Naive thymus-derived CD4-positive, alpha-beta T cell (primary cell): ENCODE measurements at regions not wholly inside any gene's neighbourhood (a gene's known extent, or its start where the extent isn't known, plus 50 kb on each side); places are given as distances from the start of the nearest gene placed in this dataset.

Experiments used
- ATAC-seq: fragments of 150-1000 bp; cut with Tn5 transposase; 2 replicates; pipeline ENCODE4 v1.10.0; 2021; ENCODE audit warnings: mild to moderate bottlenecking, moderate library complexity
- CTCF ChIA-PET: fragments of 350-600 bp; sonication (Branson Sonifier 250); formaldehyde crosslinking; loops from one replicate; lab custom pipeline; 2021; ENCODE audit warnings: antibody characterized with exemption; lab: Charles Lee
- POLR2A ChIA-PET: fragments of 350-600 bp; sonication (Branson Sonifier 250); formaldehyde crosslinking; loops from one replicate; lab custom pipeline; 2021; ENCODE audit warnings: antibody characterized with exemption, inconsistent platforms; lab: Charles Lee
- DNase-seq, 9 donors: peaks; one replicate each; pipeline versions ENCODE4 v3.0.0 to v3.0.0-alpha.2; 2020 to 2022; ENCODE audit warnings: mixed read lengths in 1 of 9
- H3K27ac ChIP-seq: one replicate; pipeline ENCODE4 v1.7.0; 2013; ENCODE audit warnings: mild to moderate bottlenecking, low read depth, low read length, moderate library complexity
- H3K27me3 ChIP-seq, 2 donors: one replicate each; pipeline ENCODE4 v1.7.0; 2013; ENCODE audit warnings: low read length in 2 of 2, mild to moderate bottlenecking in 2 of 2, moderate library complexity in 2 of 2; ENCODE audit not compliant: control insufficient read depth in 2 of 2, insufficient read depth in 2 of 2
- H3K36me3 ChIP-seq, 3 experiments: 1 replicate in 2 of 3; 2 replicates in 1 of 3; pipeline ENCODE4 v1.7.0; 2013; ENCODE audit warnings: low read length in 3 of 3, mild to moderate bottlenecking in 3 of 3, moderate library complexity in 1 of 3; ENCODE audit not compliant: insufficient read depth in 3 of 3, control insufficient read depth in 2 of 3
- H3K4me1 ChIP-seq, 2 donors: one replicate each; pipeline ENCODE4 v1.7.0; 2013; ENCODE audit warnings: low read length in 2 of 2, mild to moderate bottlenecking in 2 of 2, moderate library complexity in 1 of 2; ENCODE audit not compliant: control insufficient read depth in 2 of 2, insufficient read depth in 2 of 2
- H3K4me3 ChIP-seq: 2 replicates; pipeline ENCODE4 v1.7.0; 2013; ENCODE audit warnings: mild to moderate bottlenecking, low read length
- H3K9me3 ChIP-seq, 3 experiments: 1 replicate in 2 of 3; 2 replicates in 1 of 3; pipeline ENCODE4 v1.7.0; 2013; ENCODE audit warnings: low read length in 3 of 3; ENCODE audit not compliant: control insufficient read depth in 2 of 3
- H3K27ac Mint-ChIP-seq, 9 donors: one replicate each; pipeline ENCODE4 v1.8.0; 2020 to 2022; ENCODE audit warnings: mixed read lengths in 9 of 9, mild to moderate bottlenecking in 8 of 9, moderate library complexity in 5 of 9, inconsistent platforms in 2 of 9
- H3K27me3 Mint-ChIP-seq, 5 donors: one replicate each; pipeline ENCODE4 v1.8.0; 2021 to 2022; ENCODE audit warnings: mixed read lengths in 5 of 5, mild to moderate bottlenecking in 1 of 5
- H3K36me3 Mint-ChIP-seq, 5 donors: one replicate each; pipeline ENCODE4 v1.8.0; 2020 to 2022; ENCODE audit warnings: mixed read lengths in 5 of 5, mild to moderate bottlenecking in 3 of 5, inconsistent platforms in 1 of 5
- H3K4me1 Mint-ChIP-seq, 7 donors: one replicate each; pipeline ENCODE4 v1.8.0; 2020 to 2022; ENCODE audit warnings: mixed read lengths in 7 of 7, mild to moderate bottlenecking in 3 of 7, inconsistent platforms in 1 of 7
- H3K4me3 Mint-ChIP-seq, 10 donors: one replicate each; pipeline ENCODE4 v1.8.0; 2020 to 2022; ENCODE audit warnings: mild to moderate bottlenecking in 10 of 10, mixed read lengths in 10 of 10, moderate library complexity in 6 of 10, inconsistent platforms in 2 of 10
- H3K9me3 Mint-ChIP-seq, 11 donors: one replicate each; pipeline ENCODE4 v1.8.0; 2020 to 2022; ENCODE audit warnings: mixed read lengths in 11 of 11, mild to moderate bottlenecking in 4 of 11, inconsistent platforms in 1 of 11, moderate library complexity in 1 of 11
- intact Hi-C, 2 donors: fragments of 100-400 bp; cut with micrococcal nuclease; formaldehyde crosslinking; loops; one replicate each; pipeline ENCODE4 v1.15.1; 2023

DNA sequence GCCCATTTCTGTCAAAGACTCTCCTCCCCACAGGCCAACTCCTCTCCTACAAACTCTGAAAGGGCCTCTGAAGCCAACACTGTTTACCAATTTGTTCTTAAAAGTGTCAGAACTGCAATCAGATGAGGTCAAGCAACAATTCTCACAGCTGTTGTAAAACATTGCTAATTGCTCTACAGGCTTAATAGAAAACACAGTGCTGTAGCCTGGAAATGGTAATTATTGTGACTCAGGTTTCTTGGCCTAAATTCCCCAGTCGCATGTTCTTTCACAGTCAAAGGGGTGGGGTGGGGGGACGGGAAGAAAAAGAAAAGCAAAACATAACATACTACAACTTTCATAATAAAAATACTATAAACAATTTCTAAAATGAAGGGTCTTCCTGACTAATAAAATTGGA lies 343.2 kb downstream of the DMAC1 start:
- Mint-ChIP-seq H3K27ac (no peak overlapping the region), H3K27me3 (peaks cover 10 to 24% (median 16%) of the 10 kb centered on the region in 5 donors), H3K9me3 (peaks cover 0 to 15% (median 0%) of the 10 kb centered on the region in 11 donors), H3K4me3 (no peak overlapping the region), H3K4me1 (no peaks in the 10 kb centered on the region), H3K36me3 (no peaks in the 10 kb centered on the region)
- H3K4me3 ChIP-seq: no peak overlapping the region
- no peaks in the 10 kb centered on the region for H3K27me3 ChIP-seq
- H3K27ac ChIP-seq: no peak overlapping the region
- H3K4me1 ChIP-seq: no peaks in the 10 kb centered on the region
- H3K36me3 ChIP-seq: no peaks in the 10 kb centered on the region
- ChIA-PET POLR2A (interaction anchor here (0.8 kb wide), 1 partner anchor 10 kb away, joined by 3 read pairs; no protein-coding TSS in a partner anchor), CTCF (no interaction called here)
- intact Hi-C loops: no loop called here
- H3K9me3 ChIP-seq: no peaks in the 10 kb centered on the region
- DNase-seq (no peak), ATAC-seq (no peak)

DNA sequence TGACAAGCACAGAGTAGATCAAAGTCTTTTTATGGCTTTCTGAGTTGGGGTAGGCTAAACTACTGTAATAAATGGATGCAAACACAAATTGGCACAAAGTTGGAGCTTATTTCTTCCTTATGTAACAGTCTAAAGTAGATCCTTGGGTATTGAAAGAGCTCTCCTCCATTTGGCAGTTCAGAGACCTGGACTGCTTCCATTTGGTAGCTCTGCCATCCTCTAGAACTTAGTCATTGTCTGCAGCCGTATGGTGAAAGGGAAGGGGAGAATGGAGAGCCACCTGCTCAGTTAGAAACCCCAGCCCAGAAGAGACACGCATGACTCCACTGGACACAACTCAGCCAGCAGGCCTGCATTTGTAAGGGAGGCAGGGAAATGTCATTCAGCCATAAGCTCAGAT lies 345.0 kb downstream of the DMAC1 start:
- no peak overlapping the region for H3K4me3 ChIP-seq
- H3K27ac Mint-ChIP-seq: no peak overlapping the region
- H3K9me3 Mint-ChIP-seq: peaks cover 0 to 6% (median 0%) of the 10 kb centered on the region in 11 donors
- intact Hi-C loops: no loop called here
- no peak overlapping the region for H3K27ac ChIP-seq
- no peaks in the 10 kb centered on the region for H3K4me1 ChIP-seq
- H3K9me3 ChIP-seq: no peaks in the 10 kb centered on the region
- CTCF ChIA-PET: no interaction called here
- ATAC-seq (no peak), DNase-seq (no peak)
- no peaks in the 10 kb centered on the region for H3K36me3 Mint-ChIP-seq
- H3K4me1 Mint-ChIP-seq: no peaks in the 10 kb centered on the region
- POLR2A ChIA-PET: no interaction called here
- H3K4me3 Mint-ChIP-seq: no peak overlapping the region
- no peaks in the 10 kb centered on the region for H3K36me3 ChIP-seq
- H3K27me3 ChIP-seq: no peaks in the 10 kb centered on the region
- H3K27me3 Mint-ChIP-seq: peaks cover 12 to 21% (median 16%) of the 10 kb centered on the region in 5 donors

DNA sequence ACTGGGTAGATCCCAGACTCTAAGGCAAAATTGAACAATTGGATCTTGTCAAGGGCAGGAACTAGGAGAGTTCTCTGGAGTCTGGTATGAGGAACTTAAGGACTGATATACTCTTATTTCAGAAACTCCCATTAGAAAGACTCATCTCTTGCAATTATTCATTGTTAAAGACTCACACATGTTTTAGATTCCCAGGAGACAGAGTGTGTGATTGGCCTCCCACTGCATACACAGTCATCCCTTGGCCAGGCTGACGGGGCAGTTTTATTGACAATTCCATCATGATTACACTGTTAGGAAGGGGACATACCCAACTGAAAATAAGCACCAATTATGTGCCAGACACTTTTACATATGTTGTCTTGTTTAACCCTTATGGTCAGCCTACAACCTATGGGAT lies 347.2 kb downstream of the DMAC1 start:
- H3K27me3 ChIP-seq: no peaks in the 10 kb centered on the region
- H3K4me1 ChIP-seq: no peaks in the 10 kb centered on the region
- no peak overlapping the region for H3K27ac ChIP-seq
- no peak overlapping the region for H3K27ac Mint-ChIP-seq
- no peaks in the 10 kb centered on the region for H3K36me3 Mint-ChIP-seq
- intact Hi-C loops: no loop called here
- DNase-seq (no peak), ATAC-seq (no peak)
- peaks cover 5 to 24% (median 16%) of the 10 kb centered on the region in 5 donors for H3K27me3 Mint-ChIP-seq
- H3K9me3 Mint-ChIP-seq: peaks cover 0 to 3% (median 0%) of the 10 kb centered on the region in 11 donors
- H3K4me3 Mint-ChIP-seq: no peak overlapping the region
- H3K4me3 ChIP-seq: no peak overlapping the region
- no peaks in the 10 kb centered on the region for H3K4me1 Mint-ChIP-seq
- H3K9me3 ChIP-seq: no peaks in the 10 kb centered on the region
- CTCF ChIA-PET: no interaction called here
- no peaks in the 10 kb centered on the region for H3K36me3 ChIP-seq
- POLR2A ChIA-PET: no interaction called here

- DNase-seq (no peak), ATAC-seq (no peak)
- Histone ChIP-seq H3K4me1 (no peaks in the 10 kb centered on the region), H3K36me3 (no peaks in the 10 kb centered on the region), H3K27ac (no peak overlapping the region), H3K4me3 (no peak overlapping the region), H3K9me3 (no peaks in the 10 kb centered on the region), H3K27me3 (no peaks in the 10 kb centered on the region)
- no peaks in the 10 kb centered on the region for H3K4me1 Mint-ChIP-seq
- intact Hi-C loops: no loop called here
- H3K4me3 Mint-ChIP-seq: no peak overlapping the region
- peaks cover 5 to 24% (median 16%) of the 10 kb centered on the region in 5 donors for H3K27me3 Mint-ChIP-seq
- peaks cover 0 to 4% (median 0%) of the 10 kb centered on the region in 11 donors for H3K9me3 Mint-ChIP-seq
- ChIA-PET CTCF (no interaction called here), POLR2A (no interaction called here)
- H3K27ac Mint-ChIP-seq: no peak overlapping the region
- H3K36me3 Mint-ChIP-seq: no peaks in the 10 kb centered on the region
These were observed 348.5 kb downstream of the DMAC1 start for GRCh38 chr9:7451062-7451461.

GRCh38 chr9:7443541-7443940 lies 356.0 kb downstream of the DMAC1 start:
- Mint-ChIP-seq H3K4me3 (no peak overlapping the region), H3K27ac (no peak overlapping the region), H3K36me3 (no peaks in the 10 kb centered on the region), H3K9me3 (peaks cover 0 to 4% (median 0%) of the 10 kb centered on the region in 11 donors), H3K4me1 (no peaks in the 10 kb centered on the region), H3K27me3 (peaks cover 0 to 5% (median under 1%) of the 10 kb centered on the region in 5 donors)
- Histone ChIP-seq H3K4me3 (no peak overlapping the region), H3K4me1 (no peaks in the 10 kb centered on the region), H3K36me3 (no peaks in the 10 kb centered on the region), H3K9me3 (no peaks in the 10 kb centered on the region), H3K27me3 (no peaks in the 10 kb centered on the region), H3K27ac (no peak overlapping the region)
- ATAC-seq: no peak
- ChIA-PET CTCF (no interaction called here), POLR2A (no interaction called here)
- intact Hi-C loops: no loop called here
- no peak for DNase-seq

DNA sequence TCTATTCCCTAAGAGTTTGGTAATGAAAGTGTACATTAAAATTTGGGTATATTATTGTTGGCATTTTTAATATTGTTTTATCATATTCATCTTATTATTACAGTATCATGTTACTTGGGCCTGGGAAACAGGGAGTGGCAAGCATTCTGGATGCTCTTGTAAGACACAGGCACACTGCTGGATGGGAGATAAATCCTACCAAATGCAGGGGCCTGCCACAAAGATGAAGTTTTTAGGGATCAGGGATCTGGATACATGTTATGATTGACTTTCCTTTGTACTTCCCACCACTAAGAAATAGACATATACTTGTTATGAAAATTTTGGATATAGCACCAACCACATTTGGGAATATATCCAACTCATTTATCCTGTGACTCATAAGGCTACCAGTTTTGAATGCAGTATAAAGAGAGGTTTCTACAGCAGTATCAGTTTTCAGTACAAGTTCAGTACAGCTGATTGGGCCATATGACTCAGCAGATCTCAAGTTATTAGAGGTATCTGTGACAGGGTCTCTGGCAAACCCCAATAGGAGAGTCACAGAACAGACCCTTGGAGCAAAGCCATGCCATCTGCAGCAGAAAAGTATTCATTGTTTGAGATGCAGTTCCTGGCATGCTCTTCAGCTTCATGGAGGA lies 360.1 kb downstream of the DMAC1 start:
- Histone ChIP-seq H3K4me1 (no peaks in the 10 kb centered on the region), H3K4me3 (no peak overlapping the region), H3K27ac (no peak overlapping the region), H3K27me3 (no peaks in the 10 kb centered on the region), H3K36me3 (no peaks in the 10 kb centered on the region), H3K9me3 (no peaks in the 10 kb centered on the region)
- ChIA-PET CTCF (no interaction called here), POLR2A (no interaction called here)
- H3K4me3 Mint-ChIP-seq: no peak overlapping the region
- H3K4me1 Mint-ChIP-seq: no peaks in the 10 kb centered on the region
- no peak for DNase-seq
- peaks cover 0 to 6% (median 0%) of the 10 kb centered on the region in 11 donors for H3K9me3 Mint-ChIP-seq
- intact Hi-C loops: no loop called here
- no peak overlapping the region for H3K27ac Mint-ChIP-seq
- no peaks in the 10 kb centered on the region for H3K36me3 Mint-ChIP-seq
- H3K27me3 Mint-ChIP-seq: peaks cover 0 to 6% (median 3%) of the 10 kb centered on the region in 5 donors
- ATAC-seq: no peak

GRCh38 chr9:7436754-7437153 lies 362.8 kb downstream of the DMAC1 start:
- peaks cover 0 to 5% (median 0%) of the 10 kb centered on the region in 5 donors for H3K36me3 Mint-ChIP-seq
- H3K27me3 ChIP-seq: no peaks in the 10 kb centered on the region
- ATAC-seq (no peak), DNase-seq (no peak)
- H3K27ac ChIP-seq: no peak overlapping the region
- CTCF ChIA-PET: interaction anchor here (0.8 kb wide), 1 partner anchor 848 kb away, joined by 3 read pairs; no protein-coding TSS in a partner anchor
- H3K27ac Mint-ChIP-seq: no peak overlapping the region
- H3K4me3 ChIP-seq: no peak overlapping the region
- no peaks in the 10 kb centered on the region for H3K4me1 ChIP-seq
- no peaks in the 10 kb centered on the region for H3K4me1 Mint-ChIP-seq
- H3K27me3 Mint-ChIP-seq: peaks cover 0 to 6% (median 0%) of the 10 kb centered on the region in 5 donors
- no peak overlapping the region for H3K4me3 Mint-ChIP-seq
- no peaks in the 10 kb centered on the region for H3K36me3 ChIP-seq
- H3K9me3 Mint-ChIP-seq: peaks cover 0 to 28% (median 11%) of the 10 kb centered on the region in 11 donors
- POLR2A ChIA-PET: no interaction called here
- intact Hi-C loops: no loop called here
- H3K9me3 ChIP-seq: no peaks in the 10 kb centered on the region
